ENCODE measurements at regions not wholly inside any gene's neighbourhood (a gene's known extent, or its start where the extent isn't known, plus 50 kb on each side); places are given as distances from the start of the nearest gene placed in this dataset.
"Not testable (repeated sequence)": the region's sequence is repeated elsewhere in the genome, so short reads cannot be mapped to it uniquely, and the experiment has no call there.

DNA sequence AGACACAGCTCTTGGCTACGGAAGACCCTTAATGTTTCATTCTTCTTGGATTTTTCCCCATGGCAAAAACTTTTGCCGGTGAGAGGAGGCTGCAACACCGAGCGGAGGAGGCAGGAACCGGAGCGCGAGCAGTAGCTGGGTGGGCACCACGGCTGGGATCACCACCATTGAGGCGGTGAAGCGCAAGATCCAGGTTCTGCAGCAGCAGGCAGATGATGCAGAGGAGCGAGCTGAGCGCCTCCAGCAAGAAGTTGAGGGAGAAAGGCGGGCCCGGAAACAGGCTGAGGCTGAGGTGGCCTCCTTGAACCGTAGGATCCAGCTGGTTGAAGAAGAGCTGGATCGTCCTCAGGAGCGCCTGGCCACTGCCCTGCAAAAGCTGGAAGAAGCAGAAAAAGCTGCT is 108.2 kb upstream of the TOX3 start:
- TF ChIP-seq EP300 (IDR thresholded peaks at IDR 0.05); POLR2A (IDR thresholded peaks at IDR 0.05; ENCODE audit: low read length); PHF8 (IDR thresholded peaks at IDR 0.05; ENCODE audit: borderline replicate concordance, low read depth); FOSL2 (IDR thresholded peaks at IDR 0.05); FOSL2 (CRISPR knock-in tag; IDR thresholded peaks at IDR 0.05); RFX5 (IDR thresholded peaks at IDR 0.05); KDM5A (IDR thresholded peaks at IDR 0.05); CEBPB (IDR thresholded peaks at IDR 0.05): not testable (repeated sequence)
- TF ChIP-seq, protein P1, sequence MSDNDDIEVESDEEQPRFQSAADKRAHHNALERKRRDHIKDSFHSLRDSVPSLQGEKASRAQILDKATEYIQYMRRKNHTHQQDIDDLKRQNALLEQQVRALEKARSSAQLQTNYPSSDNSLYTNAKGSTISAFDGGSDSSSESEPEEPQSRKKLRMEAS (IDR thresholded peaks at IDR 0.05): not testable (repeated sequence)
- TF ChIP-seq, protein P2, sequence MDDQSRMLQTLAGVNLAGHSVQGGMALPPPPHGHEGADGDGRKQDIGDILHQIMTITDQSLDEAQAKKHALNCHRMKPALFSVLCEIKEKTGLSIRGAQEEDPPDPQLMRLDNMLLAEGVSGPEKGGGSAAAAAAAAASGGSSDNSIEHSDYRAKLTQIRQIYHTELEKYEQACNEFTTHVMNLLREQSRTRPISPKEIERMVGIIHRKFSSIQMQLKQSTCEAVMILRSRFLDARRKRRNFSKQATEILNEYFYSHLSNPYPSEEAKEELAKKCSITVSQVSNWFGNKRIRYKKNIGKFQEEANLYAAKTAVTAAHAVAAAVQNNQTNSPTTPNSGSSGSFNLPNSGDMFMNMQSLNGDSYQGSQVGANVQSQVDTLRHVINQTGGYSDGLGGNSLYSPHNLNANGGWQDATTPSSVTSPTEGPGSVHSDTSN (IDR thresholded peaks at IDR 0.05): not testable (repeated sequence)
- TF ChIP-seq, protein P3, sequence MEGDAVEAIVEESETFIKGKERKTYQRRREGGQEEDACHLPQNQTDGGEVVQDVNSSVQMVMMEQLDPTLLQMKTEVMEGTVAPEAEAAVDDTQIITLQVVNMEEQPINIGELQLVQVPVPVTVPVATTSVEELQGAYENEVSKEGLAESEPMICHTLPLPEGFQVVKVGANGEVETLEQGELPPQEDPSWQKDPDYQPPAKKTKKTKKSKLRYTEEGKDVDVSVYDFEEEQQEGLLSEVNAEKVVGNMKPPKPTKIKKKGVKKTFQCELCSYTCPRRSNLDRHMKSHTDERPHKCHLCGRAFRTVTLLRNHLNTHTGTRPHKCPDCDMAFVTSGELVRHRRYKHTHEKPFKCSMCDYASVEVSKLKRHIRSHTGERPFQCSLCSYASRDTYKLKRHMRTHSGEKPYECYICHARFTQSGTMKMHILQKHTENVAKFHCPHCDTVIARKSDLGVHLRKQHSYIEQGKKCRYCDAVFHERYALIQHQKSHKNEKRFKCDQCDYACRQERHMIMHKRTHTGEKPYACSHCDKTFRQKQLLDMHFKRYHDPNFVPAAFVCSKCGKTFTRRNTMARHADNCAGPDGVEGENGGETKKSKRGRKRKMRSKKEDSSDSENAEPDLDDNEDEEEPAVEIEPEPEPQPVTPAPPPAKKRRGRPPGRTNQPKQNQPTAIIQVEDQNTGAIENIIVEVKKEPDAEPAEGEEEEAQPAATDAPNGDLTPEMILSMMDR (IDR thresholded peaks at IDR 0.05): not testable (repeated sequence)
- TF ChIP-seq, protein P4, sequence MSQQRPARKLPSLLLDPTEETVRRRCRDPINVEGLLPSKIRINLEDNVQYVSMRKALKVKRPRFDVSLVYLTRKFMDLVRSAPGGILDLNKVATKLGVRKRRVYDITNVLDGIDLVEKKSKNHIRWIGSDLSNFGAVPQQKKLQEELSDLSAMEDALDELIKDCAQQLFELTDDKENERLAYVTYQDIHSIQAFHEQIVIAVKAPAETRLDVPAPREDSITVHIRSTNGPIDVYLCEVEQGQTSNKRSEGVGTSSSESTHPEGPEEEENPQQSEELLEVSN (IDR thresholded peaks at IDR 0.05; ENCODE audit: borderline replicate concordance, low read depth): not testable (repeated sequence)

Data from A549 (cell line).